HepG2 (cell line): ENCODE measurements at regions not wholly inside any gene's neighbourhood (a gene's known extent, or its start where the extent isn't known, plus 50 kb on each side); places are given as distances from the start of the nearest gene placed in this dataset.

Experiments
- ATAC-seq: fragments of 200-7000 bp; cut with Tn5 transposase; 3 replicates; pipeline ENCODE4 v1.9.1; 2020; ENCODE audit warnings: mild to moderate bottlenecking, moderate library complexity
- BruUV-seq: library from RNA; stranded (reverse); fragments of 400-500 nt; replicated peaks from 2 replicates; lab custom pipeline; 2021; lab: Mats Ljungman, UMichigan
- CTCF ChIA-PET: fragments of 300-600 bp; formaldehyde crosslinking; extraction: SDS; loops from one replicate; lab custom pipeline; 2021; ENCODE audit warnings: low total read pairs, inconsistent platforms, low intra/inter-chr PET ratio; lab: Yijun Ruan, JAX
- POLR2A ChIA-PET: fragments of 350-600 bp; sonication (Branson Sonifier 250); formaldehyde crosslinking; loops from one replicate; lab custom pipeline; 2020; ENCODE audit warnings: antibody characterized with exemption, inconsistent platforms; lab: Yijun Ruan, JAX
- DNase-seq: peaks from one replicate; pipeline ENCODE4 v3.0.0-alpha.2; 2015; ENCODE audit warnings: low spot score
- FAIRE-seq: peaks from 3 replicates; lab custom pipeline; 2011; peaks lifted over from hg19 to GRCh38; lab: Jason Lieb, UNC
- H2AFZ ChIP-seq: one replicate; pipeline ENCODE4 v1.6.1; 2011; ENCODE audit warnings: low read length, inconsistent platforms
- H3K27ac ChIP-seq: fragments of 300-600 bp; 3 replicates; pipeline ENCODE4 v1.8.0; 2011; ENCODE audit warnings: mixed run types, mild to moderate bottlenecking, mixed read lengths, low read length, inconsistent platforms; ENCODE audit not compliant: insufficient read depth; ENCODE audit errors: extremely low read length
- H3K27me3 ChIP-seq, 2 experiments: fragments of 200-600 bp in 1 of 2; 2 replicates in 1 of 2; 3 replicates in 1 of 2; pipeline versions ENCODE4 v1.6.0 to v1.8.0; 2011; ENCODE audit warnings: low read length in 2 of 2, mild to moderate bottlenecking in 2 of 2, moderate library complexity in 2 of 2, inconsistent platforms in 1 of 2; ENCODE audit not compliant: insufficient read depth in 2 of 2, control insufficient read depth in 1 of 2
- H3K36me3 ChIP-seq, 2 experiments: fragments of 200-600 bp in 1 of 2; replicated peaks in 1 of 2; 2 replicates in 1 of 2; 3 replicates in 1 of 2; pipeline versions ENCODE4 v1.5.1 to v1.8.0; 2011; ENCODE audit warnings: low read length in 2 of 2, inconsistent platforms in 1 of 2; ENCODE audit not compliant: insufficient read depth in 2 of 2, control insufficient read depth in 1 of 2
- H3K4me1 ChIP-seq: 2 replicates; pipeline ENCODE4 v1.5.1; 2012; ENCODE audit warnings: low read length, inconsistent platforms; ENCODE audit not compliant: insufficient read depth
- H3K4me2 ChIP-seq: 2 replicates; pipeline ENCODE4 v1.6.0; 2011; ENCODE audit warnings: low read depth, low read length, inconsistent platforms
- H3K4me3 ChIP-seq, 3 experiments: fragments of 200-600 bp in 1 of 3; sonication (generic), shearing (Covaris generic) in 1 of 3; replicated peaks in 1 of 3; 2 replicates each; pipeline ENCODE4 v1.5.1; 2011 to 2016; ENCODE audit warnings: low read length in 3 of 3, inconsistent platforms in 2 of 3, low read depth in 2 of 3, mild to moderate bottlenecking in 2 of 3, control low read depth in 1 of 3, mixed read lengths in 1 of 3; ENCODE audit not compliant: insufficient read depth in 1 of 3
- H3K79me2 ChIP-seq: one replicate; pipeline ENCODE4 v1.6.1; 2011; ENCODE audit warnings: low read length, inconsistent platforms; ENCODE audit not compliant: insufficient read depth
- H3K9ac ChIP-seq: 2 replicates; pipeline ENCODE4 v1.6.0; 2011; ENCODE audit warnings: mild to moderate bottlenecking, low read depth, low read length, inconsistent platforms; ENCODE audit not compliant: insufficient read depth
- H3K9me3 ChIP-seq: 2 replicates; pipeline ENCODE4 v1.5.1; 2012; ENCODE audit warnings: mild to moderate bottlenecking, low read length
- H4K20me1 ChIP-seq: 2 replicates; pipeline ENCODE4 v1.6.0; 2011; ENCODE audit warnings: inconsistent platforms, mild to moderate bottlenecking, low read length, moderate library complexity; ENCODE audit not compliant: insufficient read depth
- ATAD3A ChIP-seq: sonication (generic); formaldehyde crosslinking; IDR thresholded peaks from 2 replicates; pipeline ENCODE4 v1.4.0; 2020; ENCODE audit warnings: missing genetic modification reagents
- FOSL2 ChIP-seq: sonication (generic); formaldehyde crosslinking; IDR thresholded peaks from 2 replicates; pipeline ENCODE4 v1.4.0; 2020; ENCODE audit warnings: missing genetic modification reagents
- HES4 ChIP-seq: sonication (generic); formaldehyde crosslinking; IDR thresholded peaks from 2 replicates; pipeline ENCODE4 v1.9.0; 2021; ENCODE audit warnings: mild to moderate bottlenecking, missing genetic modification reagents, borderline replicate concordance
- KLF15 ChIP-seq: sonication (generic); formaldehyde crosslinking; IDR thresholded peaks from 2 replicates; pipeline ENCODE4 v1.8.1; 2023; ENCODE audit warnings: borderline replicate concordance, mild to moderate bottlenecking, inconsistent platforms, missing genetic modification reagents, mixed read lengths
- NCOR1 ChIP-seq: fragments of 200-600 bp; sonication (generic); IDR thresholded peaks from 2 replicates; pipeline ENCODE4 v1.7.0; 2017; ENCODE audit warnings: antibody characterized with exemption, low read length, borderline replicate concordance
- NR2F1 ChIP-seq, 2 experiments: fragments of 450-650 bp in 1 of 2; formaldehyde crosslinking in 1 of 2; IDR thresholded peaks; 2 replicates each; pipeline versions ENCODE4 v1.5.0 to v1.6.1; 2016 to 2020; ENCODE audit warnings: mild to moderate bottlenecking in 1 of 2, missing compliant biosample characterization in 1 of 2, missing genetic modification reagents in 1 of 2, moderate library complexity in 1 of 2
- NR2F6 ChIP-seq, 2 experiments: IDR thresholded peaks; 2 replicates each; pipeline ENCODE4 v1.6.1; 2016; ENCODE audit warnings: antibody characterized with exemption in 1 of 2, mild to moderate bottlenecking in 1 of 2
- PHF5A ChIP-seq: IDR thresholded peaks from one replicate; pipeline ENCODE4 v1.6.1; 2018; ENCODE audit warnings: low read depth, missing genetic modification reagents; ENCODE audit not compliant: unreplicated experiment
- SCMH1 ChIP-seq: sonication (generic); formaldehyde crosslinking; IDR thresholded peaks from 2 replicates; pipeline ENCODE4 v1.9.0; 2021; ENCODE audit warnings: missing genetic modification reagents, mild to moderate bottlenecking, borderline replicate concordance
- YEATS2 ChIP-seq: sonication (generic); formaldehyde crosslinking; IDR thresholded peaks from 2 replicates; pipeline ENCODE4 v1.4.0; 2020; ENCODE audit warnings: missing genetic modification reagents, borderline replicate concordance
- ZBTB7B ChIP-seq: sonication (generic); formaldehyde crosslinking; IDR thresholded peaks from 2 replicates; pipeline ENCODE4 v1.4.0; 2020; ENCODE audit warnings: missing genetic modification reagents
- ZFP1 ChIP-seq: IDR thresholded peaks from 2 replicates; pipeline ENCODE4 v1.6.1; 2016
- ZFYVE20 ChIP-seq: sonication (generic); formaldehyde crosslinking; IDR thresholded peaks from 2 replicates; pipeline ENCODE4 v1.8.0; 2023; ENCODE audit warnings: low read depth, mild to moderate bottlenecking, moderate library complexity, missing genetic modification reagents, borderline replicate concordance
- WGBS: methylation state at CpG from one replicate; pipeline ENCODE4 v1.1.6; 2017; ENCODE audit warnings: low lambda C conversion rate; 5-methylcytosine and 5-hydroxymethylcytosine counted together
- in situ Hi-C: cut with HindIII; loops from 2 replicates; pipeline ENCODE4 v1.10.0; 2017; ENCODE audit warnings: low pct_unique_long_range_greater_than_20kb; ENCODE audit not compliant: extremely low pct_ligation_motif_present
- intact Hi-C: fragments of 100-400 bp; cut with micrococcal nuclease; formaldehyde crosslinking; loops from one replicate; pipeline ENCODE4 v1.10.0; 2022; ENCODE audit not compliant: unreplicated experiment
- TF ChIP-seq, protein P1 (sequence below): sonication (generic); formaldehyde crosslinking; IDR thresholded peaks from 2 replicates; pipeline ENCODE4 v1.9.0; 2022; ENCODE audit warnings: missing genetic modification reagents, mild to moderate bottlenecking, borderline replicate concordance
- TF ChIP-seq, protein P2 (sequence below): fragments of 450-650 bp; IDR thresholded peaks from 2 replicates; pipeline ENCODE4 v1.6.1; 2016
- TF ChIP-seq, protein P3 (sequence below): sonication (generic); formaldehyde crosslinking; IDR thresholded peaks from 2 replicates; pipeline ENCODE4 v1.4.0; 2020; ENCODE audit warnings: missing genetic modification reagents; ENCODE audit errors: not compliant biosample characterization
- TF ChIP-seq, protein P4 (sequence below): IDR thresholded peaks from 2 replicates; pipeline ENCODE4 v1.6.1; 2016; ENCODE audit warnings: missing compliant biosample characterization, missing genetic modification reagents, borderline replicate concordance
- TF ChIP-seq, protein P5 (sequence below): sonication (generic); formaldehyde crosslinking; IDR thresholded peaks from 2 replicates; pipeline ENCODE4 v1.4.0; 2020; ENCODE audit warnings: mild to moderate bottlenecking, missing genetic modification reagents

DNA sequence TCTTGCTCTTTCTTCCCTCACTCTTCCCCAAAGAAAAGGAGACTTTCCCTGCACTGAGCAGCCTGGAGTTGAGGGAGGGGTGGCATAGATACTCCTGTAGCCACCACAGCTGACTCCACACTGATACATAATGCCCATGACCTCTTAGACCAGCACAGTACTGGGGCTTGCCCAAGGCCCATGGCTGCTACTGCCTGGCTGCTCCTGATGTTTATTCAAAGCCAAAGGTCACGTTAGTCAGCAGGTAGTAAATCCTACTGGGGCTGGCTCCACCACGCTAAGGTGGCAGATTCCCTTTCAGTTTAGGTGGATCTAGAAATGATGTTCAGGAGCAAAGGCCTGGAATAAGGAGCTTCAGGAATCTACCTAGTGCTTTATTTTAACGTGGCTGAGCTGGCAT, 212.7 kb downstream of the C3orf38 start:
- 0% methylated on average over 1 of the region's 3 CpGs for WGBS
- H3K79me2 ChIP-seq: no peaks in the 10 kb centered on the region
- H3K9ac ChIP-seq: no peak overlapping the region
- H3K9me3 ChIP-seq: peaks cover 21% of the 10 kb centered on the region
- peak; percentile 92 for ATAC-seq
- H2AFZ ChIP-seq: no peak overlapping the region
- H3K4me1 ChIP-seq: no peaks in the 10 kb centered on the region
- no peak for FAIRE-seq
- H3K27me3 ChIP-seq: no peaks in the 10 kb centered on the region
- in situ Hi-C loops: no loop called here
- ChIA-PET CTCF (no interaction called here), POLR2A (no interaction called here)
- H3K4me3 ChIP-seq: no peak overlapping the region
- BruUV-seq: no TSS peak
- no peaks in the 10 kb centered on the region for H4K20me1 ChIP-seq
- H3K36me3 ChIP-seq: no peaks in the 10 kb centered on the region
- DNase-seq: peak; percentile 4
- intact Hi-C loops: no loop called here
- no peak overlapping the region for H3K4me2 ChIP-seq
- H3K27ac ChIP-seq: no peak overlapping the region
- TF ChIP-seq, protein P1, sequence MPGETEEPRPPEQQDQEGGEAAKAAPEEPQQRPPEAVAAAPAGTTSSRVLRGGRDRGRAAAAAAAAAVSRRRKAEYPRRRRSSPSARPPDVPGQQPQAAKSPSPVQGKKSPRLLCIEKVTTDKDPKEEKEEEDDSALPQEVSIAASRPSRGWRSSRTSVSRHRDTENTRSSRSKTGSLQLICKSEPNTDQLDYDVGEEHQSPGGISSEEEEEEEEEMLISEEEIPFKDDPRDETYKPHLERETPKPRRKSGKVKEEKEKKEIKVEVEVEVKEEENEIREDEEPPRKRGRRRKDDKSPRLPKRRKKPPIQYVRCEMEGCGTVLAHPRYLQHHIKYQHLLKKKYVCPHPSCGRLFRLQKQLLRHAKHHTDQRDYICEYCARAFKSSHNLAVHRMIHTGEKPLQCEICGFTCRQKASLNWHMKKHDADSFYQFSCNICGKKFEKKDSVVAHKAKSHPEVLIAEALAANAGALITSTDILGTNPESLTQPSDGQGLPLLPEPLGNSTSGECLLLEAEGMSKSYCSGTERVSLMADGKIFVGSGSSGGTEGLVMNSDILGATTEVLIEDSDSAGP (CRISPR knock-in tag): no peak
- TF ChIP-seq FOSL2 (CRISPR knock-in tag) (0 out of 2 replicates have a peak, but pooled peaks have one; percentile 15), PHF5A (CRISPR knock-in tag) (no peak), ZFP1 (CRISPR knock-in tag) (no peak), NR2F1 (CRISPR knock-in tag; IDR thresholded peaks at IDR 0.05) (peak; percentile 27 to 65; a peak in 2 of 4 replicates), NCOR1 (no peak), ZBTB7B (CRISPR knock-in tag) (no peak), ZFYVE20 (CRISPR knock-in tag) (no peak), SCMH1 (no peak), KLF15 (CRISPR knock-in tag) (no peak), NR2F6 (IDR thresholded peaks at IDR 0.05) (peak; percentile 75), NR2F6 (CRISPR knock-in tag; IDR thresholded peaks at IDR 0.05) (peak; percentile 50), HES4 (CRISPR knock-in tag) (no peak), YEATS2 (CRISPR knock-in tag) (no peak), ATAD3A (no peak)
- TF ChIP-seq, protein P2, sequence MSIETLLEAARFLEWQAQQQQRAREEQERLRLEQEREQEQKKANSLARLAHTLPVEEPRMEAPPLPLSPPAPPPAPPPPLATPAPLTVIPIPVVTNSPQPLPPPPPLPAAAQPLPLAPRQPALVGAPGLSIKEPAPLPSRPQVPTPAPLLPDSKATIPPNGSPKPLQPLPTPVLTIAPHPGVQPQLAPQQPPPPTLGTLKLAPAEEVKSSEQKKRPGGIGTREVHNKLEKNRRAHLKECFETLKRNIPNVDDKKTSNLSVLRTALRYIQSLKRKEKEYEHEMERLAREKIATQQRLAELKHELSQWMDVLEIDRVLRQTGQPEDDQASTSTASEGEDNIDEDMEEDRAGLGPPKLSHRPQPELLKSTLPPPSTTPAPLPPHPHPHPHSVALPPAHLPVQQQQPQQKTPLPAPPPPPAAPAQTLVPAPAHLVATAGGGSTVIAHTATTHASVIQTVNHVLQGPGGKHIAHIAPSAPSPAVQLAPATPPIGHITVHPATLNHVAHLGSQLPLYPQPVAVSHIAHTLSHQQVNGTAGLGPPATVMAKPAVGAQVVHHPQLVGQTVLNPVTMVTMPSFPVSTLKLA: no peak
- TF ChIP-seq, protein P3, sequence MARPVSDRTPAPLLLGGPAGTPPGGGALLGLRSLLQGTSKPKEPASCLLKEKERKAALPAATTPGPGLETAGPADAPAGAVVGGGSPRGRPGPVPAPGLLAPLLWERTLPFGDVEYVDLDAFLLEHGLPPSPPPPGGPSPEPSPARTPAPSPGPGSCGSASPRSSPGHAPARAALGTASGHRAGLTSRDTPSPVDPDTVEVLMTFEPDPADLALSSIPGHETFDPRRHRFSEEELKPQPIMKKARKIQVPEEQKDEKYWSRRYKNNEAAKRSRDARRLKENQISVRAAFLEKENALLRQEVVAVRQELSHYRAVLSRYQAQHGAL: no peak
- TF ChIP-seq, protein P4, sequence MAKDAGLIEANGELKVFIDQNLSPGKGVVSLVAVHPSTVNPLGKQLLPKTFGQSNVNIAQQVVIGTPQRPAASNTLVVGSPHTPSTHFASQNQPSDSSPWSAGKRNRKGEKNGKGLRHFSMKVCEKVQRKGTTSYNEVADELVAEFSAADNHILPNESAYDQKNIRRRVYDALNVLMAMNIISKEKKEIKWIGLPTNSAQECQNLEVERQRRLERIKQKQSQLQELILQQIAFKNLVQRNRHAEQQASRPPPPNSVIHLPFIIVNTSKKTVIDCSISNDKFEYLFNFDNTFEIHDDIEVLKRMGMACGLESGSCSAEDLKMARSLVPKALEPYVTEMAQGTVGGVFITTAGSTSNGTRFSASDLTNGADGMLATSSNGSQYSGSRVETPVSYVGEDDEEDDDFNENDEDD: no peak
- TF ChIP-seq, protein P5, sequence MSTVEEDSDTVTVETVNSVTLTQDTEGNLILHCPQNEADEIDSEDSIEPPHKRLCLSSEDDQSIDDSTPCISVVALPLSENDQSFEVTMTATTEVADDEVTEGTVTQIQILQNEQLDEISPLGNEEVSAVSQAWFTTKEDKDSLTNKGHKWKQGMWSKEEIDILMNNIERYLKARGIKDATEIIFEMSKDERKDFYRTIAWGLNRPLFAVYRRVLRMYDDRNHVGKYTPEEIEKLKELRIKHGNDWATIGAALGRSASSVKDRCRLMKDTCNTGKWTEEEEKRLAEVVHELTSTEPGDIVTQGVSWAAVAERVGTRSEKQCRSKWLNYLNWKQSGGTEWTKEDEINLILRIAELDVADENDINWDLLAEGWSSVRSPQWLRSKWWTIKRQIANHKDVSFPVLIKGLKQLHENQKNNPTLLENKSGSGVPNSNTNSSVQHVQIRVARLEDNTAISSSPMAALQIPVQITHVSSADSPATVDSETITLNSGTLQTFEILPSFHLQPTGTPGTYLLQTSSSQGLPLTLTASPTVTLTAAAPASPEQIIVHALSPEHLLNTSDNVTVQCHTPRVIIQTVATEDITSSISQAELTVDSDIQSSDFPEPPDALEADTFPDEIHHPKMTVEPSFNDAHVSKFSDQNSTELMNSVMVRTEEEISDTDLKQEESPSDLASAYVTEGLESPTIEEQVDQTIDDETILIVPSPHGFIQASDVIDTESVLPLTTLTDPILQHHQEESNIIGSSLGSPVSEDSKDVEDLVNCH (CRISPR knock-in tag): no peak
